Fibroblast of skin of left quadriceps (primary cell): ENCODE measurements at regions not wholly inside any gene's neighbourhood (a gene's known extent, or its start where the extent isn't known, plus 50 kb on each side); places are given as distances from the start of the nearest gene placed in this dataset.
"Not testable (repeated sequence)": the region's sequence is repeated elsewhere in the genome, so short reads cannot be mapped to it uniquely, and the experiment has no call there.

ENCODE experiments used
- DNase-seq, 2 experiments: peaks; one replicate each; pipeline ENCODE4 v3.0.0-alpha.2; 2013; ENCODE audit warnings: low read depth in 2 of 2

DNA sequence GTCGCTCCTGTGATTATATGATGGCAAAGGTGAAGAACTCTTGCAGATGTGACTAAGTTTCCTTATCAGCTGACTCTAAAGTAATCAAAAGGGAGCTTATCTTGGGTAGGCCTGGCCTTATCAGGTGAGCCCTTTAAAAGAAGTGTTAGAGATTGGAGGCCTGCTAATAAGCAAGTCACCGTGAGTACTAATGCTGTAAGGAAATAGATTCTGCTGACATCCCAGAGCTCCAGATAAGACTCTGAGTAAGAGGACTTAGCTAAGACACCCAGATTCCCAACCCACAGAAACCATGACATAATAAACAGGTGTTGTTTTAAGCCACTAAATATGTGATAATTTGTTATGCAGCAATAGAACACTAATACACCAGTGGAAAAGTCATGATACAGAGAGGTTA is 99.9 kb upstream of the FAM20A start:
- no peak for DNase-seq

DNA sequence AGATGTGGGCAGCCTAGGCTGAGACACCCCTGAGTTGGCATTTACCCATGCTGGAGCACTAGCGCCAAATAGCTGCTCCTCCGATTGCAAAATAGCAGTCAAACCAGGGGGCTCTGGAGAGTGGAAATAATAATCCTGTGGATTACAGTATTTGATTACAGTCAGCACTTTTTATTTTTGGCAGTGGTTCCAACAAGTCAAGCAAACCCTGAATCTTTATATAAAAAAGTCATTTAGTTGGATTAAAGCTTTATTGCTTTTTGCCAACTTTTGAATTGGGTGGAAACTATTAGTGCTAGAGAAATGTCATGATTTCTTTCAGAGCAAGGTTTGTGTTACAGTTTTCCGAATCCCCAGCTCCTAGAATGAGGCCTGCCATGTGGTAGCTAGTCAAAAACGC is 99.3 kb upstream of the FAM20A start:
- DNase-seq = no peak

DNA sequence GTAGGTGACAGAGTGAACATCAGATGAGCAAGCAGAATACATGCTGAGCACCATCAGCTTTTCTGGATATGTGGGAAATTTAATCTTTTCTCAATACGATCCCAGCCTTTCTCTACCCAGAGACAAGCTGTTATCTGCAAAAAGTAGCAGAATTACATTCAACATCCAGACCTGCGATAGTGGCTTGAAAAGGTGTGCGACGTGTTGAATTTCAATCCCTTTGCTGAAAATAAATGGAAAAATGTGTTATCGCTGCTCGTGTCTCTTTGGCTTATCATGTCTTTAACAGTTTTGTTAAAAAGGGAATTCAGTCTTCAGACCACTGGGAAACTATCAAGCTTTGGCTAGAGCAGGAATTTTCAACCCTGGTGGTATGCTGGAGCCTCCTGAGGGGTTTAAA is 98.8 kb upstream of the FAM20A start:
- no peak for DNase-seq

DNA sequence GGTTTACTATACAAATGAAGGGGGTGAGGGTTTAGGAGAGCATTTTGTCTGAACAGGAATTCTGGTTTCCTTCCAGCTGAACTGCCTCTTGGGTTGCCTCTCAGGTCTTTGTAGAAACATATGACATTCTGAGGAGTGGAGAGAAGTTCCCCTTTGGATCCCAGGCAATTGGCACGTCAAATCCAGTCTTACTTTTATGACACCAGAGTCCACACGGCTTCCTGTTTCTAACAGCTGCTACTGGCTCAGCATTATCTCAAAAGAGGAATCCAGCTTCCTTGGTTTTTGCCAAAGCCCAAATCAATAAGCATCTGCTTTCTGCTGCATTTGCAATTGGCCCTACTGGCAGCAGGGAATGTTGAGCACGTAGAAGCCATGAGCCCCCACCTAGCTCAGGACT is 97.6 kb upstream of the FAM20A start:
- DNase-seq = no peak

DNA sequence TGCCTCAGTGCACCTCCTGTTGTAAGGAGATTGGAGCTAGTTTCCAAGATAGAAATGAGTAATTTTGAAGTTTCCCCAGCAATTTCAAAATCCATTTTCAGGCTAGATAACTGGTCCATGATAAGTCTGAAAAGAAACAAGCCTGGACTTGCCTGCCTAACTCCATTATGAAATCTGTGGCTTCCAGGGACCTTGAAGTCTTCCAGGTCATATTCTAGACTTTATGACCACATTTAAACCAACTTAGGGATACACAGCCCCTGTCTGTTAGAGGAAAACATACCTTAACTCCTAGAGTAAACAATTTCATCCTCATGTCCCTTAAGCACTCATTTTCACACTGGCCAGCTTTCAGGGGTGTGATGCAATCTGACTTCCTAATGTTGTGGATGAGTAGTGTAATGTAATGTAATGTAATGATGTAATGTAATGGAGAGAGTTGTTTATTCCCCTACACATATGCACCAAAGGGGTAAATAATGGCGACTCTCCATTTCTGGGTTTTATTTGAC is 96.7 kb upstream of the FAM20A start:
- peak; percentile 70 to 73 for DNase-seq

DNA sequence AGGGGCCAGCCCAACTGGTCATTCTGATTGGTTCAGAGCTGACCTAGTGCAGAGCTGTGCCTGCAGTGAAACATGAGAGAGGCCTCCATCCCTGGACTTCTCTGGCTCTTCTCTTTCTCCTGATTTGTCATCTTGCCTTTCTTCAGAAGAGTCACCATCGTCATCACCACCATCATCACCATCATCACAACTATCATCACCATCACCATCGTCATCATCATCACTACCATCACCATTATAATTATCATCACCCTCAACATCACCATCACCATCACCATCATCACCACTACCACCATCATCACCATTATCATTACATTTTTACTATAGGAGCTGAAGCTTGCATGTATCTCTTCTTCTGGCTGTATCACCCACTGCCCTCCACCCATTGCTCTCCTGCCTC is 94.5 kb upstream of the FAM20A start:
- no peak for DNase-seq

DNA sequence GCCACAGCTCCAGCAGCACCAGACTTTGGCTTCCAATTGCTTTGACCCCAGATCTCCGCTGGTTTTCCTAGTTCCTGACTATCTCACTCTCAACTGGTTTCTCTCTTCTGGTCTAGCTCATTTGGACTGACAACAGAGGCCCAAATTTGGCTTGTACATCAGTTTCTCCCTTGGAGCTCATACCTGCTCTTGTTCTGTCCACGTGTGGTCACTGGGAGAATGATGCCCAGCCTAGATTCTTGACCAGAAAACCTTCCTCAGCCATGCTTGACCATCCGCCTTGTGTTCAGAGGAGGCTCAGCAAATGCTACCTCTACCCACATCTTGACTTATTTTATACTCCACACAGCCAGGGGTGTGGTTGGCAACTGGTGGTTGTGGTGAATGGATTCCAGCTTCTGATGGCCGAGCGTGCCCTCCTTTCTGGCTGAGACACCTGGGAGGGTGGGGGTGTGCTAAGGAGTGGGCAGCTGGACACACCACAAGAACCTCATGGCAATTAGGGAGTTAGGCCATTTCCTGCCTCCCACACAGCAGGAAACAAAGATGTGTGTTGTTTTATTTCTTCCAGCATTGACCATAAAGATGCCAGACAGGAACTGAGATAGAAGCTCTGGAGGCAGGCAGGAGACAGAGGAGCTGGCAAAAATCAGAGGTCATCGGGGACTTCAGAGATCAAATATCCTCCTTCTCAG is 93.8 kb upstream of the FAM20A start:
- DNase-seq = no peak

DNA sequence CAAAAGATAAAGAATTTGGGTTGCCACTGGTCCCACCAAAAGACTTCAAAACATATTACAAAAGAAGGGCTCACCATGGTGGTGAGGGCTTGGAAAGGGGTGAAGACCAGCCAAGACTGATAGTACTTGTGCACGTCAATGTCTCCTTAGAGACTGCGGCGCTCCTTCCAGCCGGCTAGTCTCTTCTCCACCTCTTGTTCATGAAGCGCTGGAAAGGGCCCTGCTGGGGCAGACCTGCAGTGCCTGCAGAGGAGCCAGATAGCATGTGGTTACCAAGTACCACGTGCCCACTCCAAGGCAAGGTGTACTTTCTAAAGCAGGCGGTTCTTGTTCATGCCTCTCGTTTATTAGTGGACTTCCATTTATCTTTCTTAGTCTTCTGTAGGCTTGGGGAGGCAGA is 92.7 kb upstream of the FAM20A start:
- no peak for DNase-seq

DNA sequence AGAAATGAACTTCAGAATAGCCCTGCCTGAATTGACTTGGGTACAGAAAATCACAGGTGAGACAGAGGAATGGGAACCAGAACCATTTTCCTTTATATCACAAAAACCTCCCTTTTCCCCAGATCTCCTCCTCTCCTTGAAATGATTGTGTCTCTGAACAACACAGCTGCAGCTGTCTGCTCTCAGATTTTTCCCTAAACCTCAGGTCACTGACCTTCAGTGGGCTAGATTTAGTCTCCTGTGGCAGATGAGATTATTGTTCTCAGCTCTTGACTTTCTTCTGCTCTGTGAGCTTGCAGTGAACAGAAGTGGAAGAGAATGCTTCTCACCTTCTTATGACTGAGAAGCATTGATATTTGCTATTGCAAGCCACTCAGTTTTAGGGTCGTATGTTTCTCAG is 92.3 kb upstream of the FAM20A start:
- DNase-seq = no peak

DNA sequence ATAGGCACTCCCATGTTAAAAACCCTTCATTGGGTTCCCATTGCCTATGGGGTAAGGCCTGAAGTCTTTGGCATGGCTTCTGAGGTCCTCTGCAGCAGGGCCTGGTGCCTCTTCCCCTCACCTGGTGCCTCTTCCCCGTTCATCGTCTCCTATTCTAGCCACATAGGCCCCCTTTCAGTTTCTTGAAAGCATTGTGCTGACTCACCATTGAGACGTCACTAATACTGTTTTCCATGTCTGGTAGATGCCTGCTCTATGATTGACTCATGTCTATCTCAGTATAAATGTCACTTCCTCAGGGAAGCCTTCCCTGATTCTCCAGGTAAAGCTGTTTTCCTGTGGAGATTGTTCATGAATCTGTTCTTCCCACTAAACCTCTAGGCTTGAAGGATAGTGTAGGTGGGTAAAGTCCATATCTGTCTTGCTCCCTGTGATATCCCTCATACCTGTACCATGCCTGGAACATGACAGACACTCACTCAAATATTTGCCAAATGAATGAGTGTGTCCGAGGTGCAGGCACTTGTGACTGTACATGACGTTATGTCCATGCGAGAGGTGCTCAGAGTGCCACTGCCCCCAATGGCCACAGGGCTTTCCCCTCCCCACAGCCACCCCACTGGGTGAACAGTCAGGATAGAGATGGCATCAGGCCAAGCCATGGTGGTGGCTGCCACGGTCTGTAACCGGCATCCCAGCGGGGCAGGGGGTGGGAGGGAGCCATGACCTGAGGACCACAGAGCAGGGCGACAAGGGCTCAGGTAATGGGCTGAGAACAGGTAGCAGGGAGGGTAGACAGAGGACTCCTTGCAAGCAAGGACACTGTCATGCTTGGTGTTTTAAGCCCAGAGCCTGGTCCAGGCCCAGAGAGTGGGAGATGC is 85.2 kb upstream of the FAM20A start:
- DNase-seq = no peak

DNA sequence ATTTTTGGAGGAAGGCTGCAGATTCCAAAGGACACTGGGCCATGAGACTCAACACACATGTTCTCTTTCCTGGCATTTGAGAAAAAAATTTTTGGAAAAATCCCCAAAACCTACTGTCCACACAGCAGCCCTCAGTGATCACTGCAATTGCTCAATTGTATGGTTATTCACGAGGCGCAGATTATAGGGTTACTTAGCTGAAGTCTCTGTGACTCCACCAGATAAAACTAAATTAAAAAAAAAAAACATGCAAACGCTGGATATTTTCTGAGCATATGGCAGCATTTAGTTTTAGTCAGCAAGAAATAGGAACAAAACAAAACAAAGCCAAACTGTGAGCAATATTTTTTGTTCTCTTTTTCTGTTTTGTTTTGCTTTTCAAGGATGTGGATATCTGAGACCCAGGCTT is 83.8 kb upstream of the FAM20A start:
- DNase-seq = no peak

DNA sequence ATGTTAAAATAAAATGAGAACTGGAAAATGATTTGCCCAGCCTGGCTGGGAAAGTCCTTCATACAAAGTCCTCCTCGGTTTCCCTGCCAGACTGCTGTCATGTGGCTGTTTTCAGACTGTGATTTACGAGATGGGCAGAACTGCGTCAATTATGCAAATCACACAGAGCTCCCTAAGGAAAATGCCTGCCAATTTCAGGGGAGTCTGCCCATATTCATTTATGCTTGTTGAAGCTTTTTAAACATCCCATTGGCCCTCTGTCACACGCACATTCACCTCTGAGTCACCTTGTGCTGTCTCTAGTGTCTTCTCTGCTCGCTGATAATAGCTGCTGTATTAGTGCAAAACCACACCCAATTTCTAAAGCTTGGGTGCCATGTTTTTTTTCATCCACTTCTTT is 81.7 kb upstream of the FAM20A start:
- DNase-seq = no peak

DNA sequence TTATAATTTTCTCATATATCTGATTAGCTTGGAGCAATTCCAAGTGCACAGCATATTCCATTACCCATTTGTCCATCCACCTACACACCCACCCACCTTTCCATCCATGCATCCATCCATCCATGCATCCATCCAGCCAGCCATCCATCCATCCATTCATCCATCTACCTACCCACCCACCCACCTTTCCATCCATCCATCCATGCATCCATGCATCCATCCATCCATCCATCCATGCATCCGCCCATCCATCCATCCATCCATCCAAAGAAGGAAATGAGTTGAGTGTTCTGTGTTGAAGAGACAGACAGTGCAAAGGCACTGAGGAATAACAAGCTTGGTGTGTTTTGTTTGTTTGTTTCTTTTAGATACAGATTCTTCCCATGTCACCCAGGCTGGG is 78.7 kb upstream of the FAM20A start:
- DNase-seq = no peak

DNA sequence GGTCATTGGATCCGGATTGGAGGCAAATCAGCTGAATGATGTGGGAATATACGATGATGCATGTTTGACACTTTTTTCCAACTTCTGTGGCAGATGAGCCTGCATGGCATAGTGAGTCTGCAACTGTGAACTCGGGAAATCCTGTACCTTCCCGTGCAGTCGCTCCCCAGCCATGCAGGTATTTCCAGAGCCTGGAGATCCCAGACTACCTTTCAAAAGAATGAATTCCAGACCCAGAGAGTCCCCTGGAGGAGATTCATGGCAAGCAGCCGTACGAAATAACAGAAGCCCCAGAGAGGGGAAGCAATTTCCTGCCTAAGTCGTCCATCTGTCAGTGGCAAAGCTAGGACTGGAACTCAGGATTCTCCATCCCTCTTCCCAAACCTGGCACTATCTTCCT is 75.7 kb upstream of the FAM20A start:
- no peak for DNase-seq

DNA sequence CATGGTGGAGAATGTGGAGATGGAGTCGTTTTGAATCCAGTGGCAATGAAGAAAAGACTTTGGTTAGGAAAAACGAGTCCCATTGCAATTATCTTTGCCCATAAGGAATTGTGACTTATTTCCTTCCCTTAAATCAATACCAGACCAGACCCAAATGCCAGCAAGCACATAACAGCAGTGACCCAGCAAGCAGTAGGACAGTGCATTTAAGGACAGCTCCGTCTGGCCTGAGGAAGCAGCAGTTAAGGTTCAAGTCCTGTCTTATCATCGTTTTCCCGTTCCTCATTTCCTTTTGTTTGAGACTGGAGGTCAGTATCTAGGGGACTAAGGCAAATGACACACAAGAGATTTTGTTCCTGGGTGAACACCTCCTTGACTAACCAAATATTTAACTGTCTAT is 74.6 kb upstream of the FAM20A start:
- DNase-seq = no peak

DNA sequence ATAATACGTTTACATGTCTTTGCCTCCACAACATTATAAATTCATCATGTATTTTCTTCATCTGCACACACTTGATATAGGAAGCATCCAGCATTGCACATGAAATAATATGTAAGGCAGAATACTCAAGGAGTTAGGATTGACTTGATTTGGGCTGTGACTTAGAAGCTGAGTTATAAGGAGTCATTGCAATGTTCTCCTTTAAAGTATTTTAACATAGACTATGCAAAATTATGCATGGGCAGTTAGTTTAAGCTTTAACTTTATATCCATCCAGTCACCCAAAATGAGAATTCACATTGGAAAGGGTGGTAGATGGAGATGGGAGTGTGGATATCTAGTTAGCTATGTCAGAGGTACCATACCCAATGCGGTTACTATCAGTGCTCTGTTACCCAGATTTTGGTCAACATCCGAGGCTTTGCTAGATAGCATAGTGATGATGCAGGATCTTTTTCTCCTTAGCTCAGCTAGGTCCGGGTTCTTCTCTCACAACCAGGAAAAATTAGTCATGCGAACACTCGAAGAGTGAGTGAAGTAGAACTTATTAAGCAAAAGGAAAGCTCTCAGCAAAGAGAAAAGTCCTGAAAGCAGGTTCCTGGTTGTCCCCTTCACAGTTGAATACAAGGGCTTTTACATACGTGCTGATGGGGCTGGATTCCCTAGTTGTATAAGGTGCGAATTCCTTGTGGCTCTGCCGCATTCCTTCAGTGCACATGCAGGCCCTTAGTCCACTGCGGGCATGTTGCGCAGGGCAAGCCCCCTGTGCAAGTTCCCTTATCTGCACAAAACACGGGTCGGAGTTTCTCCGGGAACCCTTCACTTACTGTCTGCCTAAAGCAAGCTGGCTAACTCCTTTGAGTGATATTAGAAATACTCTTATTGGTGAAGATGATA is 73.1 kb upstream of the FAM20A start:
- no peak for DNase-seq

DNA sequence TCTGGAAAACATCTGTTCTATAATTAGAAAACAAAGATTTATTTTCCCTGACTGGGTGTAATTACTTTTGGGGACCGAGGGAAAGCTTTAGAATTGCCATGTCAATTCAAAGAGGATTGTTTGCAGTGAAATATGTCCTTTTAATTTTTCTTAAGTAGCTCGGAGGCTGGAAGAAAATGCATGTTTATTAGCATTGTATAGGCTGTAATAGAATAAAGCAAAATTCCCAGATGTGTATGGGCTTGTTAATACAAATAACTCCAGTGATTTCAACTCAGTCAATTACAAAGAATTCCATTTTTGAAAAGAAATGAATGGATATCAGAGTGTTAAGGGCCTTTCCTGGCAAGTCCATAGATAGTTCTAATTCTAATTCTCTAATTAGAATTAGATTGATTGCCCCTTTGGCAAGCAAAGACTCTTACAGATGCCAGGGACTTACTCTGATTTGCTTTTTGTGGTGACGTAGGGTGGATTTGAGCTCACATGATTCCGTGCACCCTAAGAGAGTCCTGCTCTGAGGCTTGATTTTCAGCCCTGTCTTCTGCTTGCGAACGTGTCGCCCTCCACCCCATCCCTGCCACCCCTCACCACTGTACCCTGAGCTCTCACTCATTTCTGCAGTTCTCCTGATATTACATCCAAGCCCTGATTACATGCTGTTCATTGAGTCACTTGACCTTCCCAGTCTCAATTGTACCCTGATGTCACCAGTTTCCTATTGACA is 70.0 kb upstream of the FAM20A start:
- DNase-seq = no peak

DNA sequence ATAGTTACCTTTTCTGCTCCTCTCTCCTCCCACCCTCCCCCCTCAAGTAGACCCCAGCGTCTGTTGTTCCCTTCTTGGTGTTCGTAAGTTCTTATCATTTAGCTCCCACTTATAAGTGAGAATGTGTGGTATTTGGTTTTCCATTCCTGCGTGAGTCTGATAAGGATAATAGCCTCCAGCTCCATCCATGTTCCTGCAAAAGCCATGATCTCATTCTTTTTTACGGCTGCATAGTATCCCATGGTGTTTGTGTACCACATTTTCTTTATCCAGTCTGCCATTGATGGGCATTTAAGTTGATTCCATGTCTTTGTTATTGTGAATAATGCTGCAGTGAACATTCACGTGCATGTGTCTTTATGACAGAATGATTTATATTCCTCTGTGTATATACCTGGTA is 65.3 kb upstream of the FAM20A start:
- DNase-seq = not testable (repeated sequence)

DNA sequence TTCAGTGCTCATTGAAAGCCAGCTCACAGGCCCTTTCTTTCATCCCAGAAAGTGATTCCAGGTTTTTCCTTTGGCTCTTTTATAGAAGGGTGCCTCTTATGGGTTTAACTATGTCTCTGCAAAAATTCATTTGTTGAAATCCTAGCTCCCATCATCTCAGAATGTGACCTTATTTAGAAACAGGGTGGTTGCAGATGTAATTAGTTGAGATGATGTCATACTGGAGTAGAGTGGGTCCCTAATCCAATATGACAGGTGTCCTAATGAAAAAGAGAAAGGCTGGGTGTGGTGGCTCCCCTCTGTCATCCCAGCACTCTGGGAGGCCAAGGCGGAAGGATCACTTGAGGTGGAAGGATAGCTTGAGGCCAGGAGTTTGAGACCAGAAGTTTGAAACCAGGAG is 64.2 kb upstream of the FAM20A start:
- no peak for DNase-seq

DNA sequence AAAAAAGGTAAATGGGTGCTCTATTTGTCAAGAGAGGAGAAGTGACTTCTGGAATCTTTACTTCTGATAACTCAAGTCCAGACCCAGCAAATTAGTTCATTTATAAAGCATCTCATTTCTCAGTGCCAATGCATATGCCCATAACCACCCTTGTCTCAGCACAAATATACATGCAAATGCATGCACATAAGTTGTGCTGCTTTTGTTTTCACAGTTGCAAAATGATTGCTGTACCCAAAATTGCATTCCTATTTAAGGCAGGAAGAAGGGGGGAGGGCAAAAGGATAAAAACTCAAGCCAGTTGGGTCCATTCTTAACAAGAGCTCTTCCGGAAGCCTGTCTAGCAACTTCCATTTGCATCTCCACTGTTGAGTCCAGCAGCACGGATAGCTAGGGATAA is 61.3 kb upstream of the FAM20A start:
- DNase-seq = no peak

DNA sequence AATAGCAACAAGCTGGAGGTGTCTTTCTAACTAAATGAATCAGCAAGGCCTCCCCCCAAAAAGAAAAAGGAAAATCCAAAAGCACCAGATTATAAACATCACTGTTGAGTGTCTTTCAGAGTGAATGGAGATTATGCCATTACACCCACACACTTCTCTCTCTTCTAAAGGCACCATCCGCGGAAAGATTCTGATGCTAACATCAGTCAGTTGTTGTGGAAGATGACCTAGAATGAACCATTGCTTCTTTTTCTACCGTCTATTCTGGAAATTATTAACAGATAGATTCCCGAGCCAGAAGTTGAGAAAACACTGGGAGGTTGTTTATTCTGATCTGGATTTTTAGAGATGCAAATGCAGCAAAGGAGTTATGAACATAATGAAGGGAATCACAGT is 60.9 kb upstream of the FAM20A start:
- DNase-seq = no peak
